HepG2 (cell line): ENCODE measurements at regions not wholly inside any gene's neighbourhood (a gene's known extent, or its start where the extent isn't known, plus 50 kb on each side); places are given as distances from the start of the nearest gene placed in this dataset.

Source experiments
- ZNF460 ChIP-seq: sonication (generic); formaldehyde crosslinking; IDR thresholded peaks from 2 replicates; pipeline ENCODE4 v1.5.1; 2020; ENCODE audit warnings: missing genetic modification reagents, mild to moderate bottlenecking, borderline replicate concordance
- ZNF816 ChIP-seq: sonication (generic); formaldehyde crosslinking; IDR thresholded peaks from 2 replicates; pipeline ENCODE4 v1.8.0; 2022; ENCODE audit warnings: missing genetic modification reagents, mild to moderate bottlenecking, borderline replicate concordance
- TF ChIP-seq, protein P1 (sequence below): sonication (generic); formaldehyde crosslinking; IDR thresholded peaks from 2 replicates; pipeline ENCODE4 v1.5.0; 2020; ENCODE audit warnings: mild to moderate bottlenecking, missing genetic modification reagents, borderline replicate concordance

- TF ChIP-seq, protein P1, sequence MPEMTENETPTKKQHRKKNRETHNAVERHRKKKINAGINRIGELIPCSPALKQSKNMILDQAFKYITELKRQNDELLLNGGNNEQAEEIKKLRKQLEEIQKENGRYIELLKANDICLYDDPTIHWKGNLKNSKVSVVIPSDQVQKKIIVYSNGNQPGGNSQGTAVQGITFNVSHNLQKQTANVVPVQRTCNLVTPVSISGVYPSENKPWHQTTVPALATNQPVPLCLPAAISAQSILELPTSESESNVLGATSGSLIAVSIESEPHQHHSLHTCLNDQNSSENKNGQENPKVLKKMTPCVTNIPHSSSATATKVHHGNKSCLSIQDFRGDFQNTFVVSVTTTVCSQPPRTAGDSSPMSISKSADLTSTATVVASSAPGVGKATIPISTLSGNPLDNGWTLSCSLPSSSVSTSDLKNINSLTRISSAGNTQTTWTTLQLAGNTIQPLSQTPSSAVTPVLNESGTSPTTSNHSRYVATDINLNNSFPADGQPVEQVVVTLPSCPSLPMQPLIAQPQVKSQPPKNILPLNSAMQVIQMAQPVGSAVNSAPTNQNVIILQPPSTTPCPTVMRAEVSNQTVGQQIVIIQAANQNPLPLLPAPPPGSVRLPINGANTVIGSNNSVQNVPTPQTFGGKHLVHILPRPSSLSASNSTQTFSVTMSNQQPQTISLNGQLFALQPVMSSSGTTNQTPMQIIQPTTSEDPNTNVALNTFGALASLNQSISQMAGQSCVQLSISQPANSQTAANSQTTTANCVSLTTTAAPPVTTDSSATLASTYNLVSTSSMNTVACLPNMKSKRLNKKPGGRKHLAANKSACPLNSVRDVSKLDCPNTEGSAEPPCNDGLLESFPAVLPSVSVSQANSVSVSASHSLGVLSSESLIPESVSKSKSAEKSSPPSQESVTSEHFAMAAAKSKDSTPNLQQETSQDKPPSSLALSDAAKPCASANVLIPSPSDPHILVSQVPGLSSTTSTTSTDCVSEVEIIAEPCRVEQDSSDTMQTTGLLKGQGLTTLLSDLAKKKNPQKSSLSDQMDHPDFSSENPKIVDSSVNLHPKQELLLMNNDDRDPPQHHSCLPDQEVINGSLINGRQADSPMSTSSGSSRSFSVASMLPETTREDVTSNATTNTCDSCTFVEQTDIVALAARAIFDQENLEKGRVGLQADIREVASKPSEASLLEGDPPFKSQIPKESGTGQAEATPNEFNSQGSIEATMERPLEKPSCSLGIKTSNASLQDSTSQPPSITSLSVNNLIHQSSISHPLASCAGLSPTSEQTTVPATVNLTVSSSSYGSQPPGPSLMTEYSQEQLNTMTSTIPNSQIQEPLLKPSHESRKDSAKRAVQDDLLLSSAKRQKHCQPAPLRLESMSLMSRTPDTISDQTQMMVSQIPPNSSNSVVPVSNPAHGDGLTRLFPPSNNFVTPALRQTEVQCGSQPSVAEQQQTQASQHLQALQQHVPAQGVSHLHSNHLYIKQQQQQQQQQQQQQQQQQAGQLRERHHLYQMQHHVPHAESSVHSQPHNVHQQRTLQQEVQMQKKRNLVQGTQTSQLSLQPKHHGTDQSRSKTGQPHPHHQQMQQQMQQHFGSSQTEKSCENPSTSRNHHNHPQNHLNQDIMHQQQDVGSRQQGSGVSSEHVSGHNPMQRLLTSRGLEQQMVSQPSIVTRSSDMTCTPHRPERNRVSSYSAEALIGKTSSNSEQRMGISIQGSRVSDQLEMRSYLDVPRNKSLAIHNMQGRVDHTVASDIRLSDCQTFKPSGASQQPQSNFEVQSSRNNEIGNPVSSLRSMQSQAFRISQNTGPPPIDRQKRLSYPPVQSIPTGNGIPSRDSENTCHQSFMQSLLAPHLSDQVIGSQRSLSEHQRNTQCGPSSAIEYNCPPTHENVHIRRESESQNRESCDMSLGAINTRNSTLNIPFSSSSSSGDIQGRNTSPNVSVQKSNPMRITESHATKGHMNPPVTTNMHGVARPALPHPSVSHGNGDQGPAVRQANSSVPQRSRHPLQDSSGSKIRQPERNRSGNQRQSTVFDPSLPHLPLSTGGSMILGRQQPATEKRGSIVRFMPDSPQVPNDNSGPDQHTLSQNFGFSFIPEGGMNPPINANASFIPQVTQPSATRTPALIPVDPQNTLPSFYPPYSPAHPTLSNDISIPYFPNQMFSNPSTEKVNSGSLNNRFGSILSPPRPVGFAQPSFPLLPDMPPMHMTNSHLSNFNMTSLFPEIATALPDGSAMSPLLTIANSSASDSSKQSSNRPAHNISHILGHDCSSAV (CRISPR knock-in tag): no peak
- TF ChIP-seq ZNF460 (CRISPR knock-in tag) (no peak), ZNF816 (no peak)
Measured at GRCh38 chr5:131104169-131104808, 60.8 kb downstream of the HINT1 start (continued).
